ENCODE measurements at regions not wholly inside any gene's neighbourhood (a gene's known extent, or its start where the extent isn't known, plus 50 kb on each side); places are given as distances from the start of the nearest gene placed in this dataset.

DNA sequence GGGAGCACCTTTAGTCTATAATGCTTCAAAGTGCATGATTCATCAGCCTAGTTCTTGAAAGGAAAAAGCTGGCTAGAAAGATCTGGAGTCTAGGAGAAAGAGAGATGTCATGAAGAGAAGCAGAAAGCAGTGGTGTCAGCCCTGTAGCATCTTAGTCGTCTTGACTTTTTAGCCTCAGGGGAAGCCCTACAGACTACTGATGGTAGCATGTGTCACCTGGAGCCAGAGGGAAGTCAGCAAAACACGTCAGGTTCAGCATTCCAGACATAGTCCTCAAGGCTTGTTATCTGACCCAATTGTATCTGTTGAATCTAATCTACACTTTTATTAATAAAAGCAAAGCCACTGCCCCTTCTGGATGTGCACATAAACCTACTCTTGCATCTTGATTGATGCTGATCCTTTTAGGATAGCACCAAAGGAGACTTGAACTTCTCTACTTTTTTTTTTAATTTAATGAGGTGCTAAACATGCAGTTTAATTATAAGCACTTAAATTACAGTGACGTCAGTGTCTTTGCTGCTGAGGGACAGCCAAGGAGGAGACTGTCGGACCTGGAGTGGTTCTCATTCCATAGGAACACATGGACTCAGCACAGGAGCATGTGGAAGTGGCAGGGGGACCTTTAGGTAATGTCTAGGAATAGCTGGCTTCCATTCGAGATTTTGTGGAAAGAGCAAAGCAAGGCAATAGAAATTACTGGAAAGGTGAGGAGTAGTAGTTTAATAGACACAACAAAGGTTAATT lies 525.5 kb upstream of the SGCG start:
- TF ChIP-seq, protein P1, sequence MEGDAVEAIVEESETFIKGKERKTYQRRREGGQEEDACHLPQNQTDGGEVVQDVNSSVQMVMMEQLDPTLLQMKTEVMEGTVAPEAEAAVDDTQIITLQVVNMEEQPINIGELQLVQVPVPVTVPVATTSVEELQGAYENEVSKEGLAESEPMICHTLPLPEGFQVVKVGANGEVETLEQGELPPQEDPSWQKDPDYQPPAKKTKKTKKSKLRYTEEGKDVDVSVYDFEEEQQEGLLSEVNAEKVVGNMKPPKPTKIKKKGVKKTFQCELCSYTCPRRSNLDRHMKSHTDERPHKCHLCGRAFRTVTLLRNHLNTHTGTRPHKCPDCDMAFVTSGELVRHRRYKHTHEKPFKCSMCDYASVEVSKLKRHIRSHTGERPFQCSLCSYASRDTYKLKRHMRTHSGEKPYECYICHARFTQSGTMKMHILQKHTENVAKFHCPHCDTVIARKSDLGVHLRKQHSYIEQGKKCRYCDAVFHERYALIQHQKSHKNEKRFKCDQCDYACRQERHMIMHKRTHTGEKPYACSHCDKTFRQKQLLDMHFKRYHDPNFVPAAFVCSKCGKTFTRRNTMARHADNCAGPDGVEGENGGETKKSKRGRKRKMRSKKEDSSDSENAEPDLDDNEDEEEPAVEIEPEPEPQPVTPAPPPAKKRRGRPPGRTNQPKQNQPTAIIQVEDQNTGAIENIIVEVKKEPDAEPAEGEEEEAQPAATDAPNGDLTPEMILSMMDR (IDR thresholded peaks at IDR 0.05; ENCODE audit: extremely low read depth in 1 of 2, insufficient read depth in 1 of 2, low read depth in 1 of 2, low read length in 2 of 2), result no peak
- TF ChIP-seq EZH2 (IDR thresholded peaks at IDR 0.05; ENCODE audit: borderline replicate concordance, low read depth, low read length, severe bottlenecking) (no peak), POLR2A (IDR thresholded peaks at IDR 0.05; ENCODE audit: low read depth, low read length) (no peak), POLR2AphosphoS5 (IDR thresholded peaks at IDR 0.05; ENCODE audit: insufficient read depth, low read depth, low read length) (no peak), FOS (IDR thresholded peaks at IDR 0.05; ENCODE audit: borderline replicate concordance, insufficient read depth, low read length) (no peak), MYC (IDR thresholded peaks at IDR 0.05; ENCODE audit: low read depth, low read length) (no peak), JUN (IDR thresholded peaks at IDR 0.05; ENCODE audit: borderline replicate concordance, insufficient read depth, insufficient read length, low read depth) (no peak)
- TF ChIP-seq, protein P2, sequence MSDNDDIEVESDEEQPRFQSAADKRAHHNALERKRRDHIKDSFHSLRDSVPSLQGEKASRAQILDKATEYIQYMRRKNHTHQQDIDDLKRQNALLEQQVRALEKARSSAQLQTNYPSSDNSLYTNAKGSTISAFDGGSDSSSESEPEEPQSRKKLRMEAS (IDR thresholded peaks at IDR 0.05; ENCODE audit: insufficient read depth, insufficient read length), result no peak

All from endothelial cell of umbilical vein (primary cell).